Endothelial cell of umbilical vein (primary cell): ENCODE measurements at regions not wholly inside any gene's neighbourhood (a gene's known extent, or its start where the extent isn't known, plus 50 kb on each side); places are given as distances from the start of the nearest gene placed in this dataset.

Source experiments
- BruUV-seq: library from RNA; stranded (reverse); fragments of 400-500 nt; replicated peaks from 2 replicates; lab custom pipeline; 2021; lab: Mats Ljungman, UMichigan
- CTCF ChIA-PET: fragments of 300-600, 350-600 bp; sonication (Branson Sonifier 250); formaldehyde crosslinking; loops from one replicate; lab custom pipeline; 2021; ENCODE audit warnings: antibody characterized with exemption, inconsistent platforms; lab: Charles Lee
- POLR2A ChIA-PET: fragments of 300-600, 350-600 bp; sonication (Branson Sonifier 250); formaldehyde crosslinking; loops from one replicate; lab custom pipeline; 2021; ENCODE audit warnings: antibody characterized with exemption, inconsistent platforms; lab: Charles Lee
- DNase-seq: peaks from one replicate; pipeline ENCODE4 v3.0.0-alpha.2; 2011; ENCODE audit warnings: low read depth, low spot score
- FAIRE-seq: peaks from 2 replicates; lab custom pipeline; 2011; peaks lifted over from hg19 to GRCh38; lab: Jason Lieb, UNC
- H2AFZ ChIP-seq: 2 replicates; pipeline ENCODE4 v1.6.0; 2012; ENCODE audit warnings: low read depth, low read length, control low read depth, inconsistent platforms
- H3K27ac ChIP-seq: 2 replicates; pipeline ENCODE4 v1.5.1; 2011; ENCODE audit warnings: low read depth, mild to moderate bottlenecking, control low read depth, low read length, moderate library complexity; ENCODE audit not compliant: insufficient read depth
- H3K27me3 ChIP-seq, 2 experiments: 2 replicates each; pipeline versions ENCODE4 v1.6.0 to v1.6.1; 2011; ENCODE audit warnings: low read length in 2 of 2, mixed read lengths in 1 of 2; ENCODE audit not compliant: control insufficient read depth in 2 of 2, insufficient read depth in 2 of 2
- H3K36me3 ChIP-seq, 2 experiments: 2 replicates in 1 of 2; 3 replicates in 1 of 2; pipeline ENCODE4 v1.5.1; 2011; ENCODE audit warnings: low read length in 2 of 2, mild to moderate bottlenecking in 1 of 2, moderate library complexity in 1 of 2; ENCODE audit not compliant: control insufficient read depth in 2 of 2, insufficient read depth in 2 of 2; ENCODE audit errors: extremely low read depth in 1 of 2
- H3K4me1 ChIP-seq: 3 replicates; pipeline ENCODE4 v1.5.1; 2011; ENCODE audit warnings: mild to moderate bottlenecking, low read length; ENCODE audit not compliant: control insufficient read depth, insufficient read depth; ENCODE audit errors: extremely low read depth
- H3K4me2 ChIP-seq: 2 replicates; pipeline ENCODE4 v1.6.1; 2011; ENCODE audit warnings: low read length, control low read depth, mixed read lengths; ENCODE audit not compliant: insufficient read depth
- H3K4me3 ChIP-seq, 3 experiments: fragments of 200-600 bp in 1 of 3; sonication (generic), shearing (Covaris generic) in 1 of 3; replicated peaks in 1 of 3; 2 replicates each; pipeline ENCODE4 v1.5.1; 2011 to 2016; ENCODE audit warnings: control low read depth in 3 of 3, low read length in 3 of 3, mild to moderate bottlenecking in 2 of 3, inconsistent platforms in 1 of 3, low read depth in 1 of 3, moderate library complexity in 1 of 3; ENCODE audit not compliant: insufficient read depth in 1 of 3
- H3K79me2 ChIP-seq: 2 replicates; pipeline ENCODE4 v1.6.0; 2012; ENCODE audit warnings: low read length, inconsistent platforms; ENCODE audit not compliant: control insufficient read depth, insufficient read depth
- H3K9ac ChIP-seq: replicated peaks from 2 replicates; pipeline ENCODE3; 2011; ENCODE audit warnings: low read length, control low read depth; ENCODE audit not compliant: insufficient read depth; ENCODE audit errors: extremely low read depth
- H3K9me1 ChIP-seq: replicated peaks from 3 replicates; pipeline ENCODE4 v1.6.0; 2011; ENCODE audit warnings: mild to moderate bottlenecking, low read length; ENCODE audit not compliant: control insufficient read depth, insufficient read depth; ENCODE audit errors: extremely low read depth
- H3K9me3 ChIP-seq: replicated peaks from 2 replicates; pipeline ENCODE4 v1.5.1; 2012; ENCODE audit warnings: low read length, inconsistent platforms; ENCODE audit not compliant: control insufficient read depth, insufficient read depth
- H4K20me1 ChIP-seq: replicated peaks from 2 replicates; pipeline ENCODE3; 2011; ENCODE audit warnings: mild to moderate bottlenecking, low read length; ENCODE audit not compliant: control insufficient read depth, insufficient read depth; ENCODE audit errors: extremely low read depth
- CTCF ChIP-seq, 2 donors: IDR thresholded peaks; 1 replicate in 1 of 2; 2 replicates in 1 of 2; pipeline ENCODE4 v1.5.1; 2011; ENCODE audit warnings: low read length in 2 of 2, mild to moderate bottlenecking in 2 of 2, moderate library complexity in 2 of 2, control low read depth in 1 of 2, inconsistent platforms in 1 of 2, low read depth in 1 of 2; ENCODE audit not compliant: insufficient read depth in 1 of 2; ENCODE audit errors: extremely low read depth in 1 of 2
- EZH2 ChIP-seq: IDR thresholded peaks from 2 replicates; pipeline ENCODE4 v1.6.1; 2012; ENCODE audit warnings: borderline replicate concordance, low read depth, mild to moderate bottlenecking, moderate library complexity, low read length, inconsistent platforms; ENCODE audit not compliant: severe bottlenecking
- FOS ChIP-seq: IDR thresholded peaks from 2 replicates; pipeline ENCODE4 v1.6.1; 2011; ENCODE audit warnings: mild to moderate bottlenecking, low read length, moderate library complexity, borderline replicate concordance; ENCODE audit not compliant: insufficient read depth
- GATA2 ChIP-seq: IDR thresholded peaks from 2 replicates; pipeline ENCODE4 v1.7.0; 2011; ENCODE audit warnings: low read depth, mild to moderate bottlenecking, moderate library complexity, mixed read lengths, low read length; ENCODE audit not compliant: insufficient read length, insufficient read depth
- JUN ChIP-seq: IDR thresholded peaks from 2 replicates; pipeline ENCODE4 v1.6.1; 2011; ENCODE audit warnings: borderline replicate concordance, low read depth; ENCODE audit not compliant: insufficient read length, insufficient read depth
- MAX ChIP-seq: IDR thresholded peaks from 2 replicates; pipeline ENCODE4 v1.6.1; 2011; ENCODE audit not compliant: insufficient read depth, insufficient read length
- MYC ChIP-seq: IDR thresholded peaks from one replicate; pipeline ENCODE4 v1.6.1; 2011; ENCODE audit warnings: mild to moderate bottlenecking, low read depth, low read length
- POLR2A ChIP-seq: IDR thresholded peaks from 2 replicates; pipeline ENCODE4 v1.6.1; 2012; ENCODE audit warnings: low read depth, mild to moderate bottlenecking, control low read depth, low read length
- POLR2AphosphoS5 ChIP-seq: IDR thresholded peaks from 2 replicates; pipeline ENCODE4 v1.6.1; 2012; ENCODE audit warnings: low read depth, mild to moderate bottlenecking, control low read depth, low read length, moderate library complexity; ENCODE audit not compliant: insufficient read depth
- dilution Hi-C: fragments of 300-500 bp; cut with MboI; formaldehyde crosslinking; loops from one replicate; pipeline ENCODE4 v1.15.0; 2019; ENCODE audit warnings: low sequenced_read_pairs; ENCODE audit not compliant: extremely low pct_ligation_motif_present
- intact Hi-C: fragments of 100-400 bp; cut with micrococcal nuclease; formaldehyde crosslinking; loops from one replicate; pipeline ENCODE4 v1.10.0; 2022

- no peak overlapping the region for H3K4me2 ChIP-seq
- ChIA-PET CTCF (no interaction called here), POLR2A (no interaction called here)
- H3K9ac ChIP-seq, result no peak overlapping the region
- H3K36me3 ChIP-seq, result no peaks in the 10 kb centered on the region
- FAIRE-seq (no peak), DNase-seq (no peak)
- TF ChIP-seq FOS, result no peak
- TF ChIP-seq POLR2A, result no peak
- no peak for TF ChIP-seq MYC
- no peak for TF ChIP-seq JUN
- TF ChIP-seq POLR2AphosphoS5, result no peak
- TF ChIP-seq MAX, result no peak
- no peak for TF ChIP-seq CTCF (IDR thresholded peaks at IDR 0.05; ENCODE audit: extremely low read depth in 1 of 2, insufficient read depth in 1 of 2, low read depth in 1 of 2, low read length in 2 of 2)
- no peak for TF ChIP-seq GATA2
- no peak for TF ChIP-seq EZH2
- peaks cover 2% of the 10 kb centered on the region for H4K20me1 ChIP-seq
- H3K79me2 ChIP-seq, result no peaks in the 10 kb centered on the region
- H3K4me1 ChIP-seq, result no peaks in the 10 kb centered on the region
- no peaks in the 10 kb centered on the region for H3K9me1 ChIP-seq
- intact Hi-C loops, result no loop called here
- no peaks in the 10 kb centered on the region for H3K9me3 ChIP-seq
- BruUV-seq, result no TSS peak
- dilution Hi-C loops, result no loop called here
- no peaks in the 10 kb centered on the region for H3K27me3 ChIP-seq
- H3K27ac ChIP-seq, result no peak overlapping the region
- no peak overlapping the region for H2AFZ ChIP-seq
- no peak overlapping the region for H3K4me3 ChIP-seq
Measured at GRCh38 chr7:52309631-52310030, 725.8 kb upstream of the POM121L12 start.
